Neutrophil (primary cell): ENCODE measurements at regions not wholly inside any gene's neighbourhood (a gene's known extent, or its start where the extent isn't known, plus 50 kb on each side); places are given as distances from the start of the nearest gene placed in this dataset.

Source experiments
- H3K27ac ChIP-seq: fragments of 200-600 bp; sonication (generic); 2 replicates; pipeline ENCODE4 v1.5.1; 2016; ENCODE audit warnings: mild to moderate bottlenecking, moderate library complexity
- H3K27me3 ChIP-seq: fragments of 200-600 bp; sonication (generic); 2 replicates; pipeline ENCODE4 v1.6.0; 2016; ENCODE audit warnings: mild to moderate bottlenecking
- H3K36me3 ChIP-seq: fragments of 200-600 bp; sonication (generic); 2 replicates; pipeline ENCODE4 v1.5.1; 2017
- H3K4me1 ChIP-seq, 2 experiments: fragments of 200-600 bp in 1 of 2; sonication (generic) in 1 of 2; 1 replicate in 1 of 2; 2 replicates in 1 of 2; pipeline versions ENCODE4 v1.5.1 to v1.6.1; 2013 to 2016; ENCODE audit warnings: low read depth in 1 of 2, low read length in 1 of 2, mild to moderate bottlenecking in 1 of 2, moderate library complexity in 1 of 2; ENCODE audit not compliant: control insufficient read depth in 1 of 2, insufficient read depth in 1 of 2
- H3K4me3 ChIP-seq, 2 experiments: fragments of 200-600 bp in 1 of 2; sonication (generic) in 1 of 2; 1 replicate in 1 of 2; 2 replicates in 1 of 2; pipeline ENCODE4 v1.5.1; 2013 to 2016; ENCODE audit warnings: low read depth in 1 of 2, low read length in 1 of 2, mild to moderate bottlenecking in 1 of 2, moderate library complexity in 1 of 2
- H3K9me3 ChIP-seq: fragments of 200-600 bp; sonication (generic); 2 replicates; pipeline ENCODE4 v1.5.1; 2016
- CTCF ChIP-seq: fragments of 200-600 bp; sonication (generic); IDR thresholded peaks from 2 replicates; pipeline ENCODE4 v1.5.1; 2016; ENCODE audit warnings: antibody characterized with exemption

- H3K4me1 ChIP-seq: no peaks in the 10 kb centered on the region
- TF ChIP-seq CTCF: no peak
Observed at GRCh38 chr7:135812148-135812547, 63.5 kb upstream of the FAM180A start.

GRCh38 chr7:135811506-135811905 lies 62.9 kb upstream of the FAM180A start:
- no peaks in the 10 kb centered on the region for H3K9me3 ChIP-seq
- H3K27ac ChIP-seq: no peak overlapping the region
- no peaks in the 10 kb centered on the region for H3K4me1 ChIP-seq
- H3K27me3 ChIP-seq: no peaks in the 10 kb centered on the region
- no peak overlapping the region for H3K4me3 ChIP-seq
- no peaks in the 10 kb centered on the region for H3K36me3 ChIP-seq
- TF ChIP-seq CTCF: no peak

More at GRCh38 chr7:135812148-135812547, 63.5 kb upstream of the FAM180A start:
- no peaks in the 10 kb centered on the region for H3K9me3 ChIP-seq
- no peaks in the 10 kb centered on the region for H3K36me3 ChIP-seq
- no peaks in the 10 kb centered on the region for H3K27me3 ChIP-seq
- H3K4me3 ChIP-seq: no peak overlapping the region
- no peak overlapping the region for H3K27ac ChIP-seq

- H3K9me3 ChIP-seq: no peaks in the 10 kb centered on the region
- no peak overlapping the region for H3K27ac ChIP-seq
- no peaks in the 10 kb centered on the region for H3K36me3 ChIP-seq
- no peak overlapping the region for H3K4me3 ChIP-seq
- no peaks in the 10 kb centered on the region for H3K4me1 ChIP-seq
- TF ChIP-seq CTCF: no peak
- peaks cover under 1% of the 10 kb centered on the region for H3K27me3 ChIP-seq
Observed at GRCh38 chr7:135808206-135808605, 59.6 kb upstream of the FAM180A start.

- Histone ChIP-seq H3K27me3 (peaks cover 32% of the 10 kb centered on the region), H3K27ac (no peak overlapping the region), H3K9me3 (no peaks in the 10 kb centered on the region), H3K4me1 (peaks cover 0 to 4% of the 10 kb centered on the region in 2 experiments), H3K36me3 (no peaks in the 10 kb centered on the region), H3K4me3 (no peak overlapping the region)
- TF ChIP-seq CTCF: no peak
Observed at GRCh38 chr7:135803143-135803542, 54.5 kb upstream of the FAM180A start.

- TF ChIP-seq CTCF: no peak
- peaks cover 0 to 4% of the 10 kb centered on the region in 2 experiments for H3K4me1 ChIP-seq
Observed at GRCh38 chr7:135802697-135803096, 54.1 kb upstream of the FAM180A start.

GRCh38 chr7:135801877-135802276 lies 53.3 kb upstream of the FAM180A start:
- no peak overlapping the region for H3K27ac ChIP-seq
- H3K27me3 ChIP-seq: peaks cover 32% of the 10 kb centered on the region
- H3K9me3 ChIP-seq: no peaks in the 10 kb centered on the region
- H3K4me3 ChIP-seq: no peak overlapping the region
- TF ChIP-seq CTCF: no peak
- H3K36me3 ChIP-seq: no peaks in the 10 kb centered on the region
- peaks cover 0 to 4% of the 10 kb centered on the region in 2 experiments for H3K4me1 ChIP-seq

More at GRCh38 chr7:135802697-135803096, 54.1 kb upstream of the FAM180A start:
- Histone ChIP-seq H3K27me3 (peaks cover 32% of the 10 kb centered on the region), H3K4me3 (no peak overlapping the region), H3K36me3 (no peaks in the 10 kb centered on the region), H3K27ac (no peak overlapping the region), H3K9me3 (no peaks in the 10 kb centered on the region)
